ENCODE measurements at regions not wholly inside any gene's neighbourhood (a gene's known extent, or its start where the extent isn't known, plus 50 kb on each side); places are given as distances from the start of the nearest gene placed in this dataset.

GRCh38 chr16:51002881-51003490 lies 148.1 kb downstream of the SALL1 start:
- Histone ChIP-seq H3K4me2 (ENCODE audit: low read depth, low read length) (no peak overlapping the region), H3K4me3 (ENCODE audit: low read length) (no peak overlapping the region), H2AFZ (ENCODE audit: low read length) (no peak overlapping the region), H3K27me3 (replicated peaks; ENCODE audit: insufficient read depth, low read length) (no peaks in the 10 kb centered on the region), H3K79me2 (ENCODE audit: low read length) (no peaks in the 10 kb centered on the region), H3K9me3 (replicated peaks; ENCODE audit: insufficient read depth, low read length) (no peaks in the 10 kb centered on the region), H3F3A (ENCODE audit: insufficient read depth, low read length) (no peaks in the 10 kb centered on the region), H3K9me2 (replicated peaks; ENCODE audit: insufficient read depth, low read length) (no peaks in the 10 kb centered on the region), H3K36me3 (replicated peaks; ENCODE audit: insufficient read depth, low read length) (no peaks in the 10 kb centered on the region), H3K9ac (ENCODE audit: low read length) (no peak overlapping the region), H3K27ac (ENCODE audit: low read length) (no peak overlapping the region), H4K20me1 (ENCODE audit: insufficient read depth, low read length) (no peaks in the 10 kb centered on the region), H3K4me1 (ENCODE audit: low read length) (no peaks in the 10 kb centered on the region)
- TF ChIP-seq EZH2 (optimal IDR thresholded peaks at IDR 0.05; ENCODE audit: low read depth, low read length) = no peak
- no peak for TF ChIP-seq CTCF (IDR thresholded peaks at IDR 0.05; ENCODE audit: low read length)
- TF ChIP-seq EZH2phosphoT487 (IDR thresholded peaks at IDR 0.05; ENCODE audit: low read length) = no peak
- DNase-seq = no peak

- Histone ChIP-seq H4K20me1 (ENCODE audit: insufficient read depth, low read length) (no peaks in the 10 kb centered on the region), H3K79me2 (ENCODE audit: low read length) (no peaks in the 10 kb centered on the region), H3K4me3 (ENCODE audit: low read length) (no peak overlapping the region), H3K27me3 (replicated peaks; ENCODE audit: insufficient read depth, low read length) (no peaks in the 10 kb centered on the region), H3K4me2 (ENCODE audit: low read depth, low read length) (no peak overlapping the region), H3K27ac (ENCODE audit: low read length) (no peak overlapping the region), H3F3A (ENCODE audit: insufficient read depth, low read length) (no peaks in the 10 kb centered on the region), H2AFZ (ENCODE audit: low read length) (no peak overlapping the region), H3K9me2 (replicated peaks; ENCODE audit: insufficient read depth, low read length) (no peaks in the 10 kb centered on the region), H3K4me1 (ENCODE audit: low read length) (no peaks in the 10 kb centered on the region), H3K9ac (ENCODE audit: low read length) (no peak overlapping the region), H3K36me3 (replicated peaks; ENCODE audit: insufficient read depth, low read length) (no peaks in the 10 kb centered on the region), H3K9me3 (replicated peaks; ENCODE audit: insufficient read depth, low read length) (no peaks in the 10 kb centered on the region)
- TF ChIP-seq EZH2 (optimal IDR thresholded peaks at IDR 0.05; ENCODE audit: low read depth, low read length) (no peak), CTCF (IDR thresholded peaks at IDR 0.05; ENCODE audit: low read length) (no peak)
- DNase-seq = no peak
Measured at GRCh38 chr16:50999181-50999580, 151.9 kb downstream of the SALL1 start.

GRCh38 chr16:50998411-50998810 lies 152.7 kb downstream of the SALL1 start:
- DNase-seq = no peak
- no peaks in the 10 kb centered on the region for H3K9me2 ChIP-seq (replicated peaks; ENCODE audit: insufficient read depth, low read length)
- no peak overlapping the region for H3K4me3 ChIP-seq (ENCODE audit: low read length)
- TF ChIP-seq CTCF (IDR thresholded peaks at IDR 0.05; ENCODE audit: low read length) (no peak), EZH2 (optimal IDR thresholded peaks at IDR 0.05; ENCODE audit: low read depth, low read length) (no peak)
- H3K4me2 ChIP-seq (ENCODE audit: low read depth, low read length) = no peak overlapping the region
- no peaks in the 10 kb centered on the region for H4K20me1 ChIP-seq (ENCODE audit: insufficient read depth, low read length)
- H3K27me3 ChIP-seq (replicated peaks; ENCODE audit: insufficient read depth, low read length) = no peaks in the 10 kb centered on the region
- no peaks in the 10 kb centered on the region for H3F3A ChIP-seq (ENCODE audit: insufficient read depth, low read length)
- H2AFZ ChIP-seq (ENCODE audit: low read length) = no peak overlapping the region
- H3K79me2 ChIP-seq (ENCODE audit: low read length) = no peaks in the 10 kb centered on the region
- no peaks in the 10 kb centered on the region for H3K9me3 ChIP-seq (replicated peaks; ENCODE audit: insufficient read depth, low read length)
- H3K27ac ChIP-seq (ENCODE audit: low read length) = no peak overlapping the region
- no peaks in the 10 kb centered on the region for H3K4me1 ChIP-seq (ENCODE audit: low read length)
- H3K9ac ChIP-seq (ENCODE audit: low read length) = no peak overlapping the region
- H3K36me3 ChIP-seq (replicated peaks; ENCODE audit: insufficient read depth, low read length) = no peaks in the 10 kb centered on the region

Data from MM.1S (cell line).